PC-3 (cell line): ENCODE measurements at regions not wholly inside any gene's neighbourhood (a gene's known extent, or its start where the extent isn't known, plus 50 kb on each side); places are given as distances from the start of the nearest gene placed in this dataset.

Experiments
- ATAC-seq: fragments of 200-7000 bp; cut with Tn5 transposase; 2 replicates; pipeline ENCODE4 v1.9.1; 2020; ENCODE audit warnings: mild to moderate bottlenecking, moderate library complexity
- BruUV-seq: library from RNA; stranded (reverse); fragments of 400-500 nt; replicated peaks from 2 replicates; lab custom pipeline; 2021; lab: Mats Ljungman, UMichigan
- CTCF ChIA-PET: fragments of 300-600 bp; sonication (Branson Sonifier 250); formaldehyde crosslinking; loops from one replicate; lab custom pipeline; 2022; ENCODE audit warnings: antibody characterized with exemption; lab: Charles Lee
- POLR2A ChIA-PET: fragments of 300-600 bp; sonication (Branson Sonifier 250); formaldehyde crosslinking; loops from one replicate; lab custom pipeline; 2022; ENCODE audit warnings: antibody characterized with exemption; ENCODE audit not compliant: unreplicated experiment; lab: Charles Lee
- DNase-seq: peaks from one replicate; pipeline ENCODE4 v3.0.0-alpha.2; 2015
- H2AFZ ChIP-seq: fragments of 300-600 bp; sonication (generic); 2 replicates; pipeline ENCODE4 v1.6.0; 2016; ENCODE audit warnings: antibody characterized with exemption, low read length
- H3F3A ChIP-seq: fragments of 300-600 bp; sonication (generic); one replicate; pipeline ENCODE4 v1.6.0; 2017; ENCODE audit warnings: antibody characterized with exemption, low read length, control low read depth, mild to moderate bottlenecking; ENCODE audit not compliant: unreplicated experiment
- H3K27ac ChIP-seq: fragments of 300-600 bp; sonication (generic); 2 replicates; pipeline ENCODE4 v1.5.1; 2016; ENCODE audit warnings: mild to moderate bottlenecking, low read length
- H3K27me3 ChIP-seq: fragments of 300-600 bp; sonication (generic); 2 replicates; pipeline ENCODE4 v1.6.1; 2016; ENCODE audit warnings: low read length, mixed read lengths
- H3K36me3 ChIP-seq: fragments of 300-600 bp; sonication (generic); 2 replicates; pipeline ENCODE4 v1.6.1; 2016; ENCODE audit warnings: low read depth, mixed run types, low read length, mixed read lengths
- H3K4me1 ChIP-seq: fragments of 300-600 bp; sonication (generic); 2 replicates; pipeline ENCODE4 v1.5.1; 2016; ENCODE audit warnings: low read length; ENCODE audit not compliant: insufficient read depth
- H3K4me2 ChIP-seq: fragments of 300-600 bp; sonication (generic); 2 replicates; pipeline ENCODE4 v1.6.0; 2016; ENCODE audit warnings: low read length
- H3K4me3 ChIP-seq: fragments of 300-600 bp; sonication (generic); 2 replicates; pipeline ENCODE4 v1.5.1; 2016; ENCODE audit warnings: mild to moderate bottlenecking, low read length, mixed read lengths
- H3K79me2 ChIP-seq: fragments of 300-600 bp; sonication (generic); 2 replicates; pipeline ENCODE4 v1.6.1; 2017; ENCODE audit warnings: low read length, mixed read lengths
- H3K9ac ChIP-seq: fragments of 300-600 bp; sonication (generic); 2 replicates; pipeline ENCODE4 v1.6.0; 2016; ENCODE audit warnings: mild to moderate bottlenecking, low read length
- H3K9me2 ChIP-seq: fragments of 300-600 bp; sonication (generic); replicated peaks from 2 replicates; pipeline ENCODE4 v1.6.1; 2016; ENCODE audit warnings: mixed run types, low read length, mixed read lengths
- H3K9me3 ChIP-seq: fragments of 300-600 bp; sonication (generic); 2 replicates; pipeline ENCODE4 v1.6.1; 2016; ENCODE audit warnings: low read length, mixed read lengths
- H4K20me1 ChIP-seq: fragments of 300-600 bp; sonication (generic); 2 replicates; pipeline ENCODE4 v1.6.1; 2016; ENCODE audit warnings: low read length, mixed read lengths
- CTCF ChIP-seq: fragments of 300-600 bp; sonication (generic); conservative IDR thresholded peaks from 2 replicates; pipeline ENCODE4 v1.5.1; 2017; ENCODE audit warnings: antibody characterized with exemption, low read depth, mild to moderate bottlenecking, low read length
- EZH2 ChIP-seq: fragments of 300-600 bp; sonication (generic); IDR thresholded peaks from one replicate; pipeline ENCODE4 v1.6.1; 2017; ENCODE audit warnings: antibody characterized with exemption, mild to moderate bottlenecking, low read length; ENCODE audit not compliant: unreplicated experiment
- EZH2phosphoT487 ChIP-seq: fragments of 300-600 bp; sonication (generic); IDR thresholded peaks from 2 replicates; pipeline ENCODE4 v1.6.1; 2018; ENCODE audit warnings: mild to moderate bottlenecking, antibody characterized with exemption, low read length, borderline replicate concordance
- intact Hi-C: fragments of 100-400 bp; cut with micrococcal nuclease; formaldehyde crosslinking; loops from 2 replicates; pipeline ENCODE4 v1.9.0; 2023

GRCh38 chr15:70440416-70441138 is 322.8 kb downstream of the UACA start:
- Histone ChIP-seq H3K79me2 (no peaks in the 10 kb centered on the region), H3K9me2 (no peaks in the 10 kb centered on the region), H3K4me3 (no peak overlapping the region), H3K27ac (no peak overlapping the region), H3F3A (no peaks in the 10 kb centered on the region), H2AFZ (no peak overlapping the region), H3K27me3 (peaks cover 17% of the 10 kb centered on the region), H3K9me3 (no peaks in the 10 kb centered on the region), H4K20me1 (no peaks in the 10 kb centered on the region), H3K9ac (no peak overlapping the region), H3K4me2 (no peak overlapping the region), H3K4me1 (0 out of 2 replicates have a peak, but pooled peaks cover 4% of the 10 kb centered on the region), H3K36me3 (no peaks in the 10 kb centered on the region)
- POLR2A ChIA-PET, result no interaction called here
- TF ChIP-seq EZH2, result no peak
- no peak for TF ChIP-seq EZH2phosphoT487
- TF ChIP-seq CTCF, result no peak
- DNase-seq (no peak), ATAC-seq (no peak)
- CTCF ChIA-PET, result no interaction called here
- intact Hi-C loops, result no loop called here
- BruUV-seq, result no TSS peak

GRCh38 chr15:70439880-70440279 is 323.5 kb downstream of the UACA start:
- no peaks in the 10 kb centered on the region for H3K9me2 ChIP-seq
- H2AFZ ChIP-seq, result no peak overlapping the region
- ATAC-seq, result no peak
- H3K4me1 ChIP-seq, result 0 out of 2 replicates have a peak, but pooled peaks cover 4% of the 10 kb centered on the region
- H3K4me3 ChIP-seq, result no peak overlapping the region
- peaks cover 15% of the 10 kb centered on the region for H3K27me3 ChIP-seq
- no TSS peak for BruUV-seq
- H3K4me2 ChIP-seq, result no peak overlapping the region
- no peaks in the 10 kb centered on the region for H3K79me2 ChIP-seq
- H3K9ac ChIP-seq, result no peak overlapping the region
- H3F3A ChIP-seq, result no peaks in the 10 kb centered on the region
- no peaks in the 10 kb centered on the region for H3K9me3 ChIP-seq
- H4K20me1 ChIP-seq, result no peaks in the 10 kb centered on the region
- CTCF ChIA-PET, result no interaction called here
- no peaks in the 10 kb centered on the region for H3K36me3 ChIP-seq
- TF ChIP-seq EZH2, result no peak
- TF ChIP-seq CTCF, result no peak
- no peak for TF ChIP-seq EZH2phosphoT487
- no peak overlapping the region for H3K27ac ChIP-seq
- no peak for DNase-seq
- intact Hi-C loops, result no loop called here
- POLR2A ChIA-PET, result no interaction called here

DNA sequence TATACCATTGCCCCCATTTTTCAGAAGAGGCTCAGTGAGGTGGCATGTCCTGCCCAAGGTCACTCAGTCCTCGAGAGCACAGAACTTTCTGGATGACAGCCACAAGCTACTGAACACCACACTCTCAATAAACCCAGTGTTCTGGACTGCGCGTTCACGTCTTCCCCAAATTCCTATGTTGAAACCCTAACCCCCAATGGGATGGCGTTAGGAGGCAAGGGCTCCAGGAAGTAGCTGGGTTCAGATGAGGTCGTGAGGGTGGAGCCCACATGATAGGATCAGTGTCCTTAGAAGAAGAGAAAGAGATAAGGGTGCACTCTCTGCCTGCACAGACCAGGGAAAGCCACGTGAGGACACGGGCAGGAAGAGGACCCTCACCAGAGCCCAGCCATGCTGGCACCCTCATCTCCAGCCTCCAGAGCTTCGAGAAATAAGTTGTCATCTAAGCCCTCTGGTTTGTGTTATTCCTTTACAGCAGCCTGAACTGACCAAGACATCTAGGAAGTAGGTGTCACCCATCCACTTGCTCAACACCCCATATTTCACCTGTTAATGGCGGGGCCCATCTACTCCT is 324.0 kb downstream of the UACA start:
- POLR2A ChIA-PET, result no interaction called here
- Histone ChIP-seq H3K79me2 (no peaks in the 10 kb centered on the region), H3K9me2 (no peaks in the 10 kb centered on the region), H3K9ac (no peak overlapping the region), H3K27me3 (peaks cover 13% of the 10 kb centered on the region), H3K4me1 (0 out of 2 replicates have a peak, but pooled peaks cover 4% of the 10 kb centered on the region), H4K20me1 (no peaks in the 10 kb centered on the region), H3K27ac (no peak overlapping the region), H3K9me3 (no peaks in the 10 kb centered on the region), H3F3A (no peaks in the 10 kb centered on the region), H2AFZ (no peak overlapping the region), H3K36me3 (no peaks in the 10 kb centered on the region), H3K4me3 (no peak overlapping the region), H3K4me2 (no peak overlapping the region)
- CTCF ChIA-PET, result no interaction called here
- ATAC-seq (no peak), DNase-seq (no peak)
- intact Hi-C loops, result no loop called here
- TF ChIP-seq CTCF (no peak), EZH2 (no peak), EZH2phosphoT487 (no peak)
- no TSS peak for BruUV-seq
